Mammary epithelial cell (primary cell): ENCODE measurements at regions not wholly inside any gene's neighbourhood (a gene's known extent, or its start where the extent isn't known, plus 50 kb on each side); places are given as distances from the start of the nearest gene placed in this dataset.

ENCODE experiments used
- EZH2 ChIP-seq: IDR thresholded peaks from 2 replicates; pipeline ENCODE4 v1.6.1; 2012; ENCODE audit warnings: low read length, inconsistent platforms, borderline replicate concordance
- TF ChIP-seq, protein P1 (sequence below), 2 donors: IDR thresholded peaks in 1 of 2; conservative IDR thresholded peaks in 1 of 2; 2 replicates each; pipeline ENCODE4 v1.5.1; 2011 to 2012; ENCODE audit warnings: inconsistent platforms in 2 of 2, low read length in 2 of 2, mild to moderate bottlenecking in 2 of 2, control low read depth in 1 of 2, low read depth in 1 of 2; ENCODE audit not compliant: insufficient read depth in 1 of 2; ENCODE audit errors: extremely low read depth in 1 of 2

DNA sequence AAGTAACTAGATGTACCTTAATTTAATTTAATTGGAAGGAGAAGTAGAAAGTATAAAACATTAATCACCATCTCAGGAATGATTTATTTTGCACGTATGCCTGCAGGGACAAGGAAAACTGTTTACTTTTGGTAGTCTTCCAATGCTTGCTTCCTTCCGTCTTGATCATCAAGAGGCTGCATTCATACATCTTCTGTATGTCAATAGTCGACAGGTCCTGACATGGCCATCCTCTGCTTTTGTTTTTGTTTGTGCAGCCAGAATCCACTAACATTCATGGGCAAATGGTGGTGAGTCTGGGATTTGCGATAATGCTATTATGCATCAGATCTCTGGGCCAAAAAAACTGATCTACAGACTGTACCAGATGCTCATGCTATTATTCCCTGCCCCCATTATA lies 56.6 kb upstream of the ZPLD1 start:
- TF ChIP-seq, protein P1, sequence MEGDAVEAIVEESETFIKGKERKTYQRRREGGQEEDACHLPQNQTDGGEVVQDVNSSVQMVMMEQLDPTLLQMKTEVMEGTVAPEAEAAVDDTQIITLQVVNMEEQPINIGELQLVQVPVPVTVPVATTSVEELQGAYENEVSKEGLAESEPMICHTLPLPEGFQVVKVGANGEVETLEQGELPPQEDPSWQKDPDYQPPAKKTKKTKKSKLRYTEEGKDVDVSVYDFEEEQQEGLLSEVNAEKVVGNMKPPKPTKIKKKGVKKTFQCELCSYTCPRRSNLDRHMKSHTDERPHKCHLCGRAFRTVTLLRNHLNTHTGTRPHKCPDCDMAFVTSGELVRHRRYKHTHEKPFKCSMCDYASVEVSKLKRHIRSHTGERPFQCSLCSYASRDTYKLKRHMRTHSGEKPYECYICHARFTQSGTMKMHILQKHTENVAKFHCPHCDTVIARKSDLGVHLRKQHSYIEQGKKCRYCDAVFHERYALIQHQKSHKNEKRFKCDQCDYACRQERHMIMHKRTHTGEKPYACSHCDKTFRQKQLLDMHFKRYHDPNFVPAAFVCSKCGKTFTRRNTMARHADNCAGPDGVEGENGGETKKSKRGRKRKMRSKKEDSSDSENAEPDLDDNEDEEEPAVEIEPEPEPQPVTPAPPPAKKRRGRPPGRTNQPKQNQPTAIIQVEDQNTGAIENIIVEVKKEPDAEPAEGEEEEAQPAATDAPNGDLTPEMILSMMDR (conservative IDR thresholded peaks at IDR 0.05 in 1 of 2, IDR thresholded peaks at IDR 0.05 in 1 of 2; ENCODE audit: extremely low read depth in 1 of 2, insufficient read depth in 1 of 2, low read depth in 1 of 2, low read length in 2 of 2): no peak
- no peak for TF ChIP-seq EZH2
